ENCODE measurements at regions not wholly inside any gene's neighbourhood (a gene's known extent, or its start where the extent isn't known, plus 50 kb on each side); places are given as distances from the start of the nearest gene placed in this dataset.

DNA sequence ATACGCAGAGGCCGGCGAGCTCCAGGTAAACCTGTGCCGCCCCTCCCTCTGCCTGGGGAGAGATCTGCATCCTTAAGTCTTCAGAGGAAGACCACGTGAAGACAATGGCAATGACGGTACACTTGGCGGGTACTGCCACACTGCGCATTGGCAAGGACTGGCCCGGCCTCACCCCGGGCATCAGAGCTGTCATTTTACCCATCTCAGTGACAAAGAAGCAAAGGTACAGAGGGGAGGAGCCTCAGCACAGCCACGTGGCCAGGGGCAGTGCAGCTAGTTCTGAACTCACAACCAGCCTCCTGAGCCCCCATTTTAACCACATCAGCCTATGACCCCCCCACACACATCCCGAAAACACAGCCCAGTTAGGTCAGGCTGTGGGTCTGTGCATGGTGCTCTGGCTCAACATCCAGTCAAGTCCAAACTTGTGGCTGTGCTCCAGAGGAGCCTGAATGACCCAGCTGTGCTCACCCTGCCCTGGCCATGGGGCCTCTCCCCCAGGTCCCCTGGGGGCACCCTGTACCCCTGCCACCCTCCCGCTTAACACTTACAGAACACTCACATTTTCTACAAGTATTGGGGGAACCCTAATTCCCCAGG, 80.6 kb downstream of the C16orf95 start:
- TF ChIP-seq, protein P1, sequence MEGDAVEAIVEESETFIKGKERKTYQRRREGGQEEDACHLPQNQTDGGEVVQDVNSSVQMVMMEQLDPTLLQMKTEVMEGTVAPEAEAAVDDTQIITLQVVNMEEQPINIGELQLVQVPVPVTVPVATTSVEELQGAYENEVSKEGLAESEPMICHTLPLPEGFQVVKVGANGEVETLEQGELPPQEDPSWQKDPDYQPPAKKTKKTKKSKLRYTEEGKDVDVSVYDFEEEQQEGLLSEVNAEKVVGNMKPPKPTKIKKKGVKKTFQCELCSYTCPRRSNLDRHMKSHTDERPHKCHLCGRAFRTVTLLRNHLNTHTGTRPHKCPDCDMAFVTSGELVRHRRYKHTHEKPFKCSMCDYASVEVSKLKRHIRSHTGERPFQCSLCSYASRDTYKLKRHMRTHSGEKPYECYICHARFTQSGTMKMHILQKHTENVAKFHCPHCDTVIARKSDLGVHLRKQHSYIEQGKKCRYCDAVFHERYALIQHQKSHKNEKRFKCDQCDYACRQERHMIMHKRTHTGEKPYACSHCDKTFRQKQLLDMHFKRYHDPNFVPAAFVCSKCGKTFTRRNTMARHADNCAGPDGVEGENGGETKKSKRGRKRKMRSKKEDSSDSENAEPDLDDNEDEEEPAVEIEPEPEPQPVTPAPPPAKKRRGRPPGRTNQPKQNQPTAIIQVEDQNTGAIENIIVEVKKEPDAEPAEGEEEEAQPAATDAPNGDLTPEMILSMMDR (IDR thresholded peaks at IDR 0.05; ENCODE audit: low read depth, low read length) = no peak
- no peak overlapping the region for H3K4me3 ChIP-seq (ENCODE audit: low read depth, low read length)

DNA sequence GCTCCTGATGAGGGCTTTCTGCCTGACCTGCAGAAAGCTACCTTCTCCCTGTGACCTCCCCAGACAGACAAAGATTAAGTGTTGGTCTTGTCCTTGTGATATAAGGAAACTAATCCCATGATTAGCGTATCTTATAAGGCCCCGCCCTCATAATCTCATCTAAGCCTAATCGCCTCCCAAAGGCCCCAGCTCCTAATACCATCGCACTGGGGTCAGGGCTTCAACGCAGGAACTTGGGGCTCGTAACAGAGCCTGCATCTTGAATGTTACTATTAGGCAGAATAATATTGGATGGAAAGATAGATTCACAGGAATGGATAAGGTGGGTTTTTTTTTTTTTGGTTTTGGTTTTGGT, 78.9 kb downstream of the C16orf95 start:
- TF ChIP-seq, protein P1 (IDR thresholded peaks at IDR 0.05; ENCODE audit: low read depth, low read length) = no peak
- H3K4me3 ChIP-seq (ENCODE audit: low read depth, low read length) = no peak overlapping the region

DNA sequence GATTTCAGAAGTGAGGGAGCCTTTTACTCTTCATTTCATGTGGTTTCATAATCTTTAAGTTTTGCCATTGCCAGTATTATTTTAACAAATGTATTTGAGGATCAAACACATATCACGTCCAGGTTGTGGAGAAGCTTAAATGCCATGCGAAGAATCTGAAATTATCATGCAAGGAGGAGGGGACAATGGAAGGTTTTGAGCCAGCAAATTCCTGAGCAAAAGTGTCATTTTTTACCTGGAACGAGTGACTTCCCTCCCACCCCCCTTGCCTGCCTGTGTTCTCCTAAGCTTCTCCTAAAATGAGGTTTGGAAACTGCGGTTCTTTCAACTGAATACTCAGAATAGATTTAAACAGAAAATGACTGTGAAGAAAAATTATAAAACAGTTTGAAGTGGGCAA, 77.6 kb downstream of the C16orf95 start:
- TF ChIP-seq, protein P1 (IDR thresholded peaks at IDR 0.05; ENCODE audit: low read depth, low read length) = no peak
- no peak overlapping the region for H3K4me3 ChIP-seq (ENCODE audit: low read depth, low read length)

DNA sequence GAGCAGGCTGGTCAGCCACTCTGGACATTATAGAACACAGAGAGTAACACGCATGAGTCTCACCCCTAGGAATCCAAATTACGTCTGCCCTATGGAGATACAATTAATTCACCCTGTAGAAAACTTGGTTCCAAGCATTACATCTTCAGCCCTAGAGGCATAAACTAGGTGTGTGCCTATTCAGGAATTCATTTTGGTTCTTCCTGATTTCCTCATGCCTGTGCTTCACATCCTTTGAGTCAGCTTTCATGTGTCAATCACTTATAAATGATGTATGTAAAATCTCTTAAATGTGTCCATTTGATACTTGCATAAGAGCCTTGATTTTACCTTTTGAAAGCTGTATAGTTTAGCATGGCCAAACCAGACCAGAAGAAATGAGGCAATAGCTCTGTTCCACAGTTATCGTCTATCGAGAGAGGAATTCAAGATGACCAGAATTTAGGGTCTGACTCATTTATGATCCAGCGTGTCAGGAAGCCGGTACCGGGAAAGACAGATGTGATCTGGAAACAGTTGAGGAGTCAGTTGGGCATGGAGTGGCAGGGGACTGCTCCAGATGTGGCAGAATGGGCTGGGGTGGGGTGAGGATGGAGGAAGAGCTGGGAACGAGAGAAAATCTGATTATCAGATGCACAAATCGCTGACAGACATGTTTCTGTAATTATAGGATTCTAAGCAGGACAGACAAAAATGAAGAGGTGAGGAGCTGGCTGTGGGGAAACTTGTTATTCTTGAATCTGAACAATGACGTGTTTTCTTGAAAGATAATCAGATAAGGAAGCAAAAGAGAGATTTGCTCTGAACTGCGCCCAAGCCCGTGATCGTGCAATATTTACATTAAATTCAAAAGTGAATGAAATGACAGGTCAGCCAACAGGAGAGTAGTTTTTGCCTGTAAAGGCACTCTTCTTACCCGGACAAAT, 76.7 kb downstream of the C16orf95 start:
- H3K4me3 ChIP-seq (ENCODE audit: low read depth, low read length) = no peak overlapping the region
- TF ChIP-seq, protein P1 (IDR thresholded peaks at IDR 0.05; ENCODE audit: low read depth, low read length) = no peak

DNA sequence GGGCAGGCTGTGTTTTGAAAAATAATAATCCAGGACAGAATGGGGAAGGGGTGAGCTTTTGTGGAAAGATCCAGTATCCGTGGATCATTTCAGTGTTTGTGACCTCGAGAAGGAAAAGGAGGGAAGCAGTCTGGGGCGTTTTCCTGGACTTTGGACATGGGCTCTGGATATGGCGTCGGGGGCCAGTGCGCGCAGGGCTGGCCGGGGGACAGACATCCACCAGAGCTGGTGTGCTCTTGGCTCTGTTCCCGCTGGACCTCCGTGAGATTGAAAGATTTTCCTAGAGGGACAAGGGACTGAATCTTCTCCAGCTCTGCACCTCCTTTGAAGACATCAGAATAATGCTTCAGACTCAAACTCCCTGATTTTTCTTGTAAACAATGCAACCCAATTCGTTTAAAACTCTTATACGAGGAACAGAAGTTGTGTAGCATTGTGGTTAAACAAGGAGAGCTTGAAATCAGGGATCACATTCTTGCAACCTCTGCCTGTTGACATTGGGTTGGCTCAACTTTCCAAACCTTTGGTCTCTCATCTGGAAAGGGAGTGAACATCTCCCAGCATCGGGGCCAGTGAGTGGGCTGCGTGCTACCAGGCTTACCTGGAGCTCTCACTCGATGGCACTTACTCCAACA, 75.9 kb downstream of the C16orf95 start:
- TF ChIP-seq, protein P1 (IDR thresholded peaks at IDR 0.05; ENCODE audit: low read depth, low read length) = no peak
- H3K4me3 ChIP-seq (ENCODE audit: low read depth, low read length) = no peak overlapping the region

DNA sequence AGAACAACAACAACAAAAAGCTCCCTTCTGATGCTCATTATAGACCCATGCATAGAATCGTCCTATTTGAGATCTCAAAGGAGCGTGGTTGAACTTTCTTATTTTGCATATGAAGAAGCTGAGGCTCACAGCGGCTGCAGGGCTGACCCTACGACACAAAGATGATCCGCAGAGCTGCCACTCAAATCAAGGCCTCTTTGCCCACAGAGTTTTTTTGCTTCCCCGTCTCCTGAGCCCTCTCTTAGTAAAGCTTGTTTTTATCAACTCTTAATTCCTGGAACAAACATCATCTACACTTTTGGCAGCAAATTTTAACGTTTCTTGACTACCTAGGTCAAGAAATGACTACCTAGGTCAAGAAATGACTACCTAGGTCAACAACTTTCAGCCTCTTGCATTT, 73.7 kb downstream of the C16orf95 start:
- TF ChIP-seq, protein P1 (IDR thresholded peaks at IDR 0.05; ENCODE audit: low read depth, low read length) = no peak

More for the DNA sequence above, 73.7 kb downstream of the C16orf95 start:
- no peak overlapping the region for H3K4me3 ChIP-seq (ENCODE audit: low read depth, low read length)
